NT2/D1 (cell line): ENCODE measurements at regions not wholly inside any gene's neighbourhood (a gene's known extent, or its start where the extent isn't known, plus 50 kb on each side); places are given as distances from the start of the nearest gene placed in this dataset.

Source experiments
- SUZ12 ChIP-seq: IDR thresholded peaks from 2 replicates; pipeline ENCODE4 v1.6.1; 2011; ENCODE audit not compliant: insufficient read length, insufficient read depth; ENCODE audit errors: extremely low read depth
- YY1 ChIP-seq: IDR thresholded peaks from 2 replicates; pipeline ENCODE4 v1.6.1; 2011; ENCODE audit not compliant: insufficient read length, insufficient read depth
- ZNF274 ChIP-seq: IDR thresholded peaks from 2 replicates; pipeline ENCODE4 v1.6.1; 2011; ENCODE audit warnings: mild to moderate bottlenecking, low read depth, low read length

DNA sequence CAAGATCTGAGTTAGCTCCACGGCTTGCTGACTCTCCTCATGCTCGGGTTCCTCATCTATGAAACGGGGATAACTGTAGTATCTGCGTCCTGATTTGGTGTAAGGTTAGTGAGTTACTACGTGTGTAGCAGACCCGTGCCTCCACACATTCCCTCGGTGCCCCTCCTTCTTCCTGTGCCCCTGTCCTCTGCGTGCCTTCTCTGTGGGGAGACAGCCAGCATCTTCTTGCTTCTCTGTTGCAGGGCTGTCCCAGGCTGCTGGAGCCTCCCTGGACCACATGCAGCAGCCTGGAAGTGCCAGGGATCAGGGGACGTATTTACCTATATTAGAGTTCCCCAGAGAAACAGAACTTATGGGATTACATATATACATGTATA, 93.1 kb upstream of the PRNP start:
- no peak for TF ChIP-seq YY1
- TF ChIP-seq ZNF274: no peak
- no peak for TF ChIP-seq SUZ12
